Gastrocnemius medialis (tissue), 4 donors: ENCODE measurements at regions not wholly inside any gene's neighbourhood (a gene's known extent, or its start where the extent isn't known, plus 50 kb on each side); places are given as distances from the start of the nearest gene placed in this dataset.

Source experiments
- CTCF ChIP-seq, 5 experiments: fragments of 450-650 bp in 3 of 5; fragments of 200-600 bp in 2 of 5; sonication (generic) in 2 of 5; IDR thresholded peaks in 4 of 5; conservative IDR thresholded peaks in 1 of 5; 1 replicate in 4 of 5; 2 replicates in 1 of 5; pipeline ENCODE4 v1.5.1; 2016 to 2019; ENCODE audit warnings: antibody characterized with exemption in 5 of 5, mild to moderate bottlenecking in 3 of 5, moderate library complexity in 3 of 5
- POLR2A ChIP-seq, 2 donors: fragments of 450-650 bp; IDR thresholded peaks; one replicate each; pipeline ENCODE4 v1.6.1; 2017; ENCODE audit warnings: antibody characterized with exemption in 2 of 2, mild to moderate bottlenecking in 2 of 2, moderate library complexity in 2 of 2

DNA sequence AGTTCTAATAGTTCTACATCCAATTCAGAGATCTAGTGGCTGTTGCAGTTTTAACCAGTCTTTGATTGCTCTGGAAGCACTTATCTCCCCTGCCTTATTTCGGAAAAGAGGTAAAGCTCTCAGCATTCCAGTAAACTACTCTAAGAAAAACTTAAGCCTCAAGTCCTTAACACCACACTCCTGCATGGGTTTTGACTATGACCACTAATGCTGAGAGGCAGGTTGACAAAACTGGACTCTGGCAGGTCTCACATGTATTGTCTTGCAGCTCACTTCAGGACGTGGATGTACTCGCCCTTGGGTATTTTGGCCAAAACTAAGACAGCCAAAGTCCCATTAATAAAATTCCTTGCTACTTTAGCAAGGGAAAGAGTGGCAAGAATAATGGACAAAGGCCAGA, 405.9 kb upstream of the GRM7 start:
- TF ChIP-seq CTCF (IDR thresholded peaks at IDR 0.05 in 4 of 5, conservative IDR thresholded peaks at IDR 0.05 in 1 of 5) (no peak), POLR2A (IDR thresholded peaks at IDR 0.05) (no peak)
